SK-MEL-5 (cell line): ENCODE measurements at regions not wholly inside any gene's neighbourhood (a gene's known extent, or its start where the extent isn't known, plus 50 kb on each side); places are given as distances from the start of the nearest gene placed in this dataset.

Experiments
- DNase-seq: peaks from one replicate; pipeline ENCODE4 v3.0.0-alpha.2; 2016; ENCODE audit warnings: low read depth, low spot score
- in situ Hi-C: cut with HindIII; loops from 2 replicates; pipeline ENCODE4 v1.10.0; 2016; ENCODE audit warnings: low sequenced_read_pairs, high pct_unique_total_duplicates, low pct_unique_long_range_greater_than_20kb

DNA sequence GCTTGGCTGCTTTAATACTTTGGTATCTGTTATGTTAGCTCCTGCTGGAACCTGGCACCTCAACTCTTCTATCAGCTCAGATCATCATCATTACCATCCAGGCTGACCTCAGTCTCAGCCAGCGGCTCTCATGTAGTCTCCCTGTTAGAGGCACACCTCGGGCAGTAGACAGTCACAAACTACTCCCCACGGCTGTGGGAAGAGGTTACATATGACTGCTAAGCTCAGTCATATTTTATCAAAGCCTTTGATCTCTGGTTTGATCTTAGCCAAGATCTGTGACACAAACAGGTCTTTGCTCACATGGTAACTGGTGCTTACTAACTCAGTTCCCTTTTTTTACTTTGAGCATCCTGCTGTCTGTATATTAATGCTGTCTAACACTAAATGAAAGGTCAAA lies 384.9 kb downstream of the CENPC start:
- in situ Hi-C loops, result no loop called here
- no peak for DNase-seq

DNA sequence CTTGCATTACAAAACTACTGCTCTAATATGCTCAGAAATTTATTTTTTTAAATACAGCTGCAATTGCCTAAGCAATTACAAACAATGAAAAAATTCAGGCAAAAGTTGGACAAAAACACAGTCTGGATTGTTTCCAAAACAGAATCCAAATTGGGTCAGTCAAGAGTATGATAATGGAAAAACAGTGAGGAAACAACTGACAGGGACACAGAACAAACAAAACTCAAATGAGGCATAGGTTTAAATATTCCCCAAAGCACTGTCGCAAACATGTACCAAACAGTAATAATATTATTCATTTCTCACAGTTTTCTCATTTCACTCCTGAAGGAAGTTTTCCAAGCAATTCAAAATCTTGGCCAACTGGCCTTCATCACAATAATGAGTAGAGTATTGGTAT lies 386.6 kb downstream of the CENPC start:
- DNase-seq, result no peak
- in situ Hi-C loops, result no loop called here

DNA sequence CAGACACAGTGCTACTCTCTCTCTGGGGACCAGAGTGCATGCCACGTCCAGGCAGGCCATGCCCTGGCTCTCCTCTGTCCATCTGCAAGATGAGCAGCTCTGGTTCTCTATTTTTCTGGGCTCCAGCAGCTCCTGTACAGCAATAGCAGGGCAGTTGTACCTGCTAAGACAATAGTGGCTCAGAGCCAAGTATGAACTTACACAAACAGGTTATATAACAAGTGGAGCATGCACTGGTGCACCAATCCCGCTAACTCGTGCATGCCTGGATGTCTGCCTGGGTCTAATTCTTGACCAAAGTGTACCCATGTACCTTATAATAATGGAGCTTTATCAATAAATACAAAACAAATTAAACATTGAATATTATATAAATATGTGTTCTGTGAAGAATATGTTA lies 392.3 kb downstream of the CENPC start:
- no peak for DNase-seq
- in situ Hi-C loops, result no loop called here

DNA sequence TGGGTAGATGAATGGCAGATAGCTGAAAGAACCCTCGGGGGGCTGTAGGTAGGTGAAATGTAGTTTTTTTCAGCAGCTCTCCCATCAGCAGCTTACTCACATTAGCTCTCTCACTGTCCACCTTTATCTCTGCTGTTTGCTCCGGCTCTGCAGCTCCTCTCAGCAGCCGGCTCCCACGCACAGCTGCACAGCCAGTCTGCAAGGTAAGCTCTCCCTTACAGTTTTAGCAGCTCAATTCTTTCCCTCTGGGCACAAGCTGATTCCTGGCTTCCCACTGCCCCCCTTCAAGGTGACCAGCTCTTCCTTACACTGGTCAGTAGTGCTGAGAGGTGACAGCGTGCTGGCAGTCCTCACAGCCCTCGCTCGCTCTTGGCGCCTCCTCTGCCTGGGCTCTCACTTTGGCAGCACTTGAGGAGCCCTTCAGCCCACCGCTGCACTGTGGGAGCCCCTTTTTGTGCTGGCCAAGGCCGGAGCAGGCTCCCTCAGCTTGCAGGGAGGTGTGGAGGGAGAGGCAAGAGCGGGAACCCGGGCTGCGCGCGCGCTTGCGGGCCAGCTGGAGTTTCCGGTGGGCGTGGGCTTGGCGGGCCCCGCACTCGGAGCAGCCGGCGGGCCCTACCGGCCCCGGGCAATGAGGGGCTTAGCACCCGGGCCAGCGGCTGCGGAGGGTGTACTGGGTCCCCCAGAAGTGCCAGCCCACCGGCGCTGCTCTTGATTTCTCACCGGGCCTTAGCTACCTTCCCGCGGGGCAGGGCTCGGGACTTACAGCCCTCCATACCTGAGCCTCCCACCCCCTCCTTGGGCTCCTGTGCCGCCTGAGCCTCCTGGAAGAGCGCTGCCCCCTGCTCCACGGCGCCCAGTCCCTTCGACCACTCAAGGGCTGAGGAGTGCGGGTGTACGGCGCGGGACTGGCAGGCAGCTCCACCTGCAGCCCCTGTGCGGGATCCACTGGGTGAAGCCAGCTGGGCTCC lies 393.6 kb downstream of the CENPC start:
- in situ Hi-C loops, result no loop called here

DNA sequence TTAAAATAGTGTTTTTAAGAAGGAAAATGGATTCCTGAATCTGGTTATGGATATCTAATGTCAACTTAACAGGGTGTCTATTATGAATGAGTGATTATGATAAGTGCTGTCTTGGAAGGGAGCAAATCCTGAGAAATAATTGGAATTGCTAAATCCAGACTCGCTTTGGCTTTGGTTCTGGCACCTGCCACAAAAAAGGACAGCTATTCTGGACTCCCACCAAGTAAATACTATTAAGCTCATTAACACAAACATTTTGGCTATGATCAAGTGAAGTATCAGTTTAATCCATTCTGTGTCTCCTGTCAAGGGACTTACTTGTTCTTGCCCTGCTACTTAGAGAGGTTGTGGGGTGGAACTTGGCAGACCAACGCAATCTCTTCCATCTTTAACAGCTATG lies 403.7 kb downstream of the CENPC start:
- in situ Hi-C loops, result no loop called here
- DNase-seq, result no peak

More for the DNA sequence above, 393.6 kb downstream of the CENPC start:
- DNase-seq, result no peak

DNA sequence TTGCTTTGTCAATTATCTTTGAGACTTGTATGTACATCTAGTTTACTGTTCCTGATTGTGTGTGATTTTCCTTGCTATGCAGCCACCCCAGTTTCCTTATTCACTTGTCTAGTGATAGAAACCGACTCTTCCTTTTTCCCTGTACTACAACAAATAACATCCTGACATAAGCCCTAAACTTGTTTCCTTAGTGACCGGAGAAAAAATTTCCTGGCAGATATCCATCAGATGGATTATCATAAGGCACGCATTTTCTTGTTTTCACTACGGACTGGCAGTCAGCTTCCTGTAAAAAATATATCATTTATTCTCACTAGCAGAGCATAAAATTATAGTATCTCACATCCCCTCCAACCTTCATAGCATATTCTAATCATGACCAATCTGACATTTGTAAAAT lies 410.7 kb downstream of the CENPC start:
- DNase-seq, result no peak
- in situ Hi-C loops, result no loop called here

DNA sequence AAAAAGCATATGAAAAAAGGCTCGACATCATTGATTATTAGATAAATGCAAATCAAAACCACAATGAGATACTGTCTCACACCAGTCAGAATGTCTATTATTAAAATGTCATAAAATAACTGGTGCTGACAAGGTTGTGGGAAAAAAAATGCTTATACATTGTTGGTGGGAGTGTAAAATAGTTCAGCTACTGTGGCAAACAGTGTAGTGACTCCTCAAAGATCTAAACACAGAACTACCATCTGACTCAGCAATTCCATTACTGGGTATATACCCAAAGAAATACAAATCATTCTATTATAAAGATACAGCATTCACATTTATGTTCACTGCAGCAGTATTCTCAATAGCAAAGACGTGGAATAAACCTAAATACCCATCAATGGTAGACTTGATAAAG lies 412.1 kb downstream of the CENPC start:
- in situ Hi-C loops, result no loop called here
- no peak for DNase-seq

DNA sequence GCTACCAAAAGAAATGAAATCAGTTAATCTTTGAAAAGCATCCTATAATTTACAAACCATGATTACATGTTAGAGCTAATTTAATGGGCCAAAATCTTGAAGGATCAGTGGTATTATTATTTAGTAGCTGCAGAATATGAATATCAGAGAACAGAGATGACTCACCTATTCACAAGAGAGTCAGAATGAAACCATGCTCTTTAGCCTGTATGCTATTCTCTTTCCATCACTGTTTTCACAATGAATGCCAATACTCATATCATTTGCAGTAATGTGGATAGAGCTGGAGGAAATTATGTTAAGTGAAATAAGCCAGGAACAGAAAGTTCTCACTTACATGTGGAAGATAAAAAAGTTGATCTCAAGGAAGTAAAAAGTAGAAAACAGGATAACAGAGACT lies 414.1 kb downstream of the CENPC start:
- no peak for DNase-seq
- in situ Hi-C loops, result no loop called here

DNA sequence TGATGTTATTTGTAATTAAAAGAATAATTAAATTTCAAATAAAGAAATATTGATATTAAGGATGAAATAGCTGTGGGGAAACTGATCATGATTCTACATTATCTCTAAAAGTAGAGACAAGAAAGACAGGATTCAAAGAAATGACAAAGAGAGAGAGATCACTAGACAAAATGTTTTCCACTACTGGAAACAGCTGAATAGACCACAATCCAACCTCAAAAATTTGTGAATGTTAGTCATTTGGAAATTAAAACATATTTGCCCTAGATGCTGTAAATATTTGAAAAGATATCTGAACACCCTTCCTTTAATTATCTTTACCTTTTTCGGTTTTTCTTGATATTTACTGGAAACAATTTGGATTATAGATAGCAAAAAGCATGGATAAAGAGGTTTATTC lies 414.9 kb downstream of the CENPC start:
- in situ Hi-C loops, result no loop called here
- no peak for DNase-seq

DNA sequence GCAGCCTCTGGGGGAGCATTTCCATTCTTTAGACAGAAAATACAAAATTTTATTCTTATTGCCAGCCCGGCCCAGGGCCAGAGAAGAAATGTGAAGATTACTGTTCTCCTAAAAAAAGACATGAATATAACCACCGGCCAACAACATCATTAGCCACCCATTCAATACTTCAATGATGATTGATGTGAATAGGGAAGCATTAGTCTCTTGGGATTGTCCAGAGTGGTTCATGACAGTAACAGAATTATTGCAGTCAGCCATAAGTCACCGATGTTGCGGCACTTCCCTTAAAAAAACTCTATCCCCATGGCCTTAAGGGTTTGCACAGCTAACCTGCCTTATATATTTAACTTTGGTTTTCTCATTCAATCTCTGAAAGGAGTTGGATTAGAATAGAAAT lies 418.7 kb downstream of the CENPC start:
- no peak for DNase-seq
- in situ Hi-C loops, result no loop called here

DNA sequence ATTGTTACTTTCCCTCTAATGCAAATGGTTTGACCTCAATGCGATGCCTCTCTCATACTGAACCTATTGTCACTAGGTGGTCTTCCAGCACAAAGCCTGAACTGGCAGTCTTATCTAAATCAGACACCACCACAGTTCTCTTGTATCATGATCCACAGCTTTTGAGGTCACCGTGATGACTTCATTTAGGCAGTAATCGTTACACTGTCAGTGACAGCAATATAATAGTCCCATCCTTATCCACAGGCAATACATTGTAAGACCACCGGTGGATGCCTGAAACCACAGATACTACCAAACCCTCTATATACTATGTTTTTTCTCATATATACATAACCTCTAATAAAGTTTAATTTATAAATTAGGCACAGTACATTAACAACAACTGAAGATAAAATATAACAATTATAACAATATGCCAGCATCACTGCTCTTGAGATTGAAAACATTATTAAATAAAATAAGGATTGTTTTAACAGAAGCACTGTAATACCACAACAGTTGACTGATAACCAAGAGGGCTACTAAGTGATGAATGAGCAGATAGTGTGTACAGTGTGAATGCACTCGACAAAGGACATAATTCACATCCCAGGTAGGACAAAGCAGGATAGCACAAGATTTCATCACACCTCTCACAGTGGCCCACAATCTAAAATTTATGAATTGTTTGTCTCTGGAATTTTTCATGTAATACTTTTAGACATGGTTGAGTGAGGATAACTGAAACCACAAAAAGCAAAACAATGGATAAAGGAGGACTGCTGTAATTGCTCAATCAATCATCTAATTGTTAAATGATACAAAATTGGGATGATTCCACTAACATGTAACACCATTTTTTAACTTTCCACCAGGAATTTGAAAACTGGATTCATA lies 419.4 kb downstream of the CENPC start:
- no peak for DNase-seq
- in situ Hi-C loops, result no loop called here

DNA sequence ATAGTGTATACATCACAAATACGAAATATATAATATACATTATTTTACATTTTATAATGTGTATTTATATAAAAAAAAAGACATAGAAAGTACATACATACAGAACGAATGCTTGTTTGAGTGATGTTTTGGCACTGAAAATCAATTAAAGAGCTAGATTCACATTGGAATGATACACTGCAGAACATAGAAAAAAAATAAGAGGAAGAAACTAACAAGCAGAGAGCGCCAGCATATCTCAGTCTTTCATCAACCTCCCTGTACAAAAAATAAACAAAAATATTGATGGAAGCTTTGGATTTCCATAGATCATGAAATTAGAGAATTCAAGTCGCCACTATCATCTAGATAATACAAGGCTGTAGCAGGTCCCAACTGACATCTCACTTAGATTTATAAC lies 420.6 kb downstream of the CENPC start:
- in situ Hi-C loops, result no loop called here
- DNase-seq, result no peak

DNA sequence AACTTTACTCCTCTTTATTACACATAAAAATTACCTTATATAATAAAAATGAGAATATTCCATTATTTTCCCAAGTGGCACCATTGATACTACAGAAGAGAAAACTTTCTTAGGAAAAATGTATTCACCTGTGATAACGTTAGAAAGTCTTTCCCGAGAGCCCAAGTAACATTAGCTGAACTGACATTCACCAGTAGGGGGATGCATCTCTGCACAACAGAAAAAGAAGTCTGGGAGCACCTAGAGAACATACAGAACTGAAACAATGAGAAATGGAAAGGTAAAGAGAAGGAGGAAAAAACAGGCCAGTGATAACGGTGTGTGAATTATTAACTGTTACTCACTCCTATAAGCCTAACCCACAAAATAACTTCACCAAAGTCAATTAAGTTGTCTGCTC lies 423.3 kb downstream of the CENPC start:
- in situ Hi-C loops, result no loop called here
- DNase-seq, result peak; percentile 50

DNA sequence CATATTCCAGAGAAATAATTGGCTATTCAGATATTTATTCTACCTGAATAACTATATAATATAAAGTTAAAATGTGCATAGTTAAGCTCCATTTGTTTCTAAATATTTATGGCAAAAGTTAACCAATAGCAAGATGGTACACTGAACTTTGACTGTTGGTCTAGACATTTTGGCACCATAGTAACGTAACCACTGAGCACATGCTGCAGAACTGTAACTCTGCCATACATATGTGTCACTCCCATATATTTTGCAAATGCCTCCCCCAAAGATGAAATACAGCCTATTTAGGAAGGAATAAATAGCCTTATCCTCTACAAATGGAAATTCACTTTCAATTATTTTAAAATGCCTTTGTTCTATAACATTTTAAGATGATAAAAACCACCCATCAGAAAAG lies 424.9 kb downstream of the CENPC start:
- no peak for DNase-seq
- in situ Hi-C loops, result no loop called here

DNA sequence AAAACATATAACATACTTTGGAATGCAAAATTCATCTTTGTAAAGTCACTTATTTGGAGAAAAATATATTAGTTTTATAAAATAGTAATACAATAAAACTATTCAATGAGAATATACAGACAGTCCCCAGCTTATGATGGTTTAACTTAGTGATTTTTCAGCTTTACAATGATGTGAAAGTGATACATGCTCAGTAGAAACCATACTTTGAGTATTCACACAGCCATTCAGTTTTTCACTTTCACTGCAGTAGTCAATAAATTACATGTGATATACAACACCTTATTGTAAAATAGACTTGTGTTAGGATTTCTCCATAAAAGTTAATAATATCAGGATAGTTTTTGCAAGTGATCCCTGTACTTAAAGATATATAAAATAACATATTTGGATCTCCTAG lies 436.0 kb downstream of the CENPC start:
- in situ Hi-C loops, result no loop called here
- no peak for DNase-seq

DNA sequence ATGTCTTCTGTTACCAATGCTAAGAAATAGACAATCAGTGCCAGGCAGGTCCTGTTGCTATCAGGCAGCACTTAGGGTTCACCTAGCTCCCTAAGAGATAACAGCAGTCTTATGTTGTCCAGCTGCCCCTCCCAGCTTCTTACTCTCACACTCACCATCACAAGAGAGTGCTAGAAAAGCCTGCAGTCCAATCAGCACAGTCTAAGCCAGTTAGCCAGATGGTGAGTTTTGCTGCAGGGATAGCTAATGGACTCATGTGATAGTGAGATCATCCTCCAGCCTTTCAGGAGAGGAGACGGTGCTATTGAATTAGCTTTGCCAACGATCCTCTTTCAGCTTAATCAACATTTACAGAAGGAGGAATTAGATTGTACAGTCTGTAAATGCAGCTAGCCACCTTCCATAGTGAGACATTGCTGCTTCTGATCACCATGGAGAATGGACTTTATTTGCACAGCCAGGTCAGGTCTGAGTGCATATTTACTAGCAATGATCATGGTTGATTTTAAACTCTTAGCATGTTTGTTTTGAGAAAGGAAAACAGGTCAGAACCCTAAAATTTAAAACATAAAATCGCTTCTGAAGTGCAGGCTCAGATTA lies 438.3 kb downstream of the CENPC start:
- DNase-seq, result peak; percentile 70
- in situ Hi-C loops, result no loop called here

DNA sequence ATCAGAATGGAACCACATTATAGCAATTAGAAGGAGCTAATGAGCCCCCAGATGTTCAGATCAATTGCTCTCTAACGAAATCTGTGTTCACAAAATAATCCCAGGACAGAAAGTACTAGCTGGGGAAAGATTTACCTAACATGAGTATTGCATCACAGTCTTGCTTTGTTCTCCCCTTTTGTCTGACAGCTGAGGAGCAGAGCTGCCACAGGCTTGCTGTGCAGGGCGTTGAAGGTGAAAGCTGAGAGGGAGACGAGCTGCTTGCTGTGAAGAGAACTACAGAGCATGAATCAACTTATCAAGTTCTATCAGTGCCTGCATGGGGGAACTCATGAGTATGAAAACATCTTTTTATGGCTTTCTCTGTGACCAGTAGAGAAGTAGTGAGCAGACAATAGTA lies 441.2 kb downstream of the CENPC start:
- in situ Hi-C loops, result no loop called here
- DNase-seq, result no peak

DNA sequence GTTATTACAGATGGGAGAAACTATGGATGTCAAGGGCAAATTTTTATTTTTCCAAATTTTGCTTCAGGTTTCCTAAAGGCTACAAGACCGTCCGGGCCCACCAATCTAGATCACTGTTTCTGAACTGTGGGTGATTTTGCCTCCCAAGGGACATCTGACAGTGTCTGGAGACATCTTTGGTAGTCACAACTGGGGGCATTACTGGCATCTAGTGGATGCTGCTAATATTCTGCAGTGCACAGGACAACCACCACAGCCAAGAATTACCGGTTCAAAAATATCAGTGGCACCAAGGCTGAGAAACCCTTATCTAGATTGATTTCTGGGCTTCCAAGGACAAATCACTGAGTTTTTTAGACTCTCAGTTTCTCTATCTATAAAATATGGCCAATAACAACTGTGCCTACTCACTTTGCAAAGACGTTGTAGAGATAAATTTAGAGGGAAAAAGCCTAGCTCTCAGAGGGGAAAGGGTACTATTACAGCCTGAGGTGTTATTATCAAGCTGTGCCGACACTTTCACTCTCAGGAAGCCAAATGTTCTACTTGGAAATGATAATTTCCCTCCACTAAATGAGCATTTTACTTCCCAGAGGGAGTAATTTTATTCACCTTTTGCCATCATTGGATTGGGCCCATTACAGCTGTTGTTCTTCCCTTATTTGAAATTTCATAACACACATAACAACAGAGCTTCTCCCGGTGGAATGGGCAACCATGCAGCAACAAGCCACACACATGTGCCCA lies 442.1 kb downstream of the CENPC start:
- in situ Hi-C loops, result no loop called here

More for the DNA sequence above, 442.1 kb downstream of the CENPC start:
- peak; percentile 49 for DNase-seq
